K562 (cell line): ENCODE measurements at regions not wholly inside any gene's neighbourhood (a gene's known extent, or its start where the extent isn't known, plus 50 kb on each side); places are given as distances from the start of the nearest gene placed in this dataset.

Experiments used
- ATAC-seq: fragments of 200-7000 bp; cut with Tn5 transposase; 3 replicates; pipeline ENCODE4 v1.9.1; 2020; ENCODE audit warnings: moderate library complexity
- BruUV-seq: library from RNA; stranded (reverse); fragments of 400-500 nt; replicated peaks from 2 replicates; lab custom pipeline; 2021; lab: Mats Ljungman, UMichigan
- CTCF ChIA-PET: fragments of 300-600 bp; formaldehyde crosslinking; extraction: SDS; loops from one replicate; lab custom pipeline; 2021; ENCODE audit warnings: low intra/inter-chr PET ratio; lab: Yijun Ruan, JAX
- POLR2A ChIA-PET: fragments of 300-600, 350-650 bp; sonication (Branson Sonifier 250); formaldehyde crosslinking; extraction: SDS; loops from one replicate; lab custom pipeline; 2021; ENCODE audit warnings: antibody characterized with exemption, inconsistent platforms; lab: Yijun Ruan, JAX
- DNase-seq, 4 experiments: peaks; one replicate each; pipeline versions ENCODE4 v3.0.0 to v3.0.0-alpha.2; 2011 to 2018; ENCODE audit warnings: low spot score in 3 of 4, mixed read lengths in 3 of 4; ENCODE audit errors: extremely low read depth in 1 of 4
- FAIRE-seq: peaks from 2 replicates; lab custom pipeline; 2011; peaks lifted over from hg19 to GRCh38; lab: Jason Lieb, UNC
- H2AFZ ChIP-seq: 2 replicates; pipeline ENCODE4 v1.6.0; 2011; ENCODE audit warnings: low read depth, low read length, control low read depth, inconsistent platforms
- H3K27ac ChIP-seq: fragments of 200-600 bp; 3 replicates; pipeline ENCODE4 v1.8.0; 2011; ENCODE audit warnings: low read depth, mild to moderate bottlenecking, control low read depth, inconsistent platforms, low read length, moderate library complexity, mixed read lengths; ENCODE audit errors: extremely low read depth
- H3K27me3 ChIP-seq, 2 experiments: fragments of 300-600 bp in 1 of 2; 2 replicates in 1 of 2; 3 replicates in 1 of 2; pipeline versions ENCODE4 v1.6.0 to v1.8.0; 2011; ENCODE audit warnings: inconsistent platforms in 2 of 2, low read length in 2 of 2, mild to moderate bottlenecking in 1 of 2, mixed read lengths in 1 of 2, moderate library complexity in 1 of 2; ENCODE audit not compliant: control insufficient read depth in 2 of 2, insufficient read depth in 2 of 2
- H3K36me3 ChIP-seq: fragments of 300-600 bp; 3 replicates; pipeline ENCODE4 v1.8.0; 2011; ENCODE audit warnings: mild to moderate bottlenecking, low read length, inconsistent platforms; ENCODE audit not compliant: control insufficient read depth, insufficient read depth
- H3K4me1 ChIP-seq, 2 experiments: fragments of 200-600 bp in 1 of 2; replicated peaks in 1 of 2; 2 replicates in 1 of 2; 3 replicates in 1 of 2; pipeline versions ENCODE4 v1.5.1 to v1.8.0; 2011; ENCODE audit warnings: inconsistent platforms in 2 of 2, low read length in 2 of 2, mild to moderate bottlenecking in 1 of 2, mixed read lengths in 1 of 2, moderate library complexity in 1 of 2; ENCODE audit not compliant: control insufficient read depth in 2 of 2, insufficient read depth in 2 of 2
- H3K4me2 ChIP-seq: 2 replicates; pipeline ENCODE4 v1.6.1; 2011; ENCODE audit warnings: low read length, control low read depth, inconsistent platforms, mixed read lengths; ENCODE audit not compliant: insufficient read depth
- H3K4me3 ChIP-seq: fragments of 200-600 bp; sonication (generic), shearing (Covaris generic); 2 replicates; pipeline ENCODE4 v1.5.1; 2016; ENCODE audit warnings: control low read depth, inconsistent platforms
- H3K79me2 ChIP-seq: fragments of 200-600 bp; 3 replicates; pipeline ENCODE4 v1.8.0; 2011; ENCODE audit warnings: low read length, inconsistent platforms; ENCODE audit not compliant: control insufficient read depth, insufficient read depth
- H3K9ac ChIP-seq, 2 experiments: 2 replicates each; pipeline versions ENCODE4 v1.6.0 to v1.6.1; 2011; ENCODE audit warnings: low read depth in 2 of 2, low read length in 2 of 2, control low read depth in 1 of 2, inconsistent platforms in 1 of 2, mild to moderate bottlenecking in 1 of 2, mixed read lengths in 1 of 2; ENCODE audit not compliant: insufficient read depth in 1 of 2
- H3K9me1 ChIP-seq: one replicate; pipeline ENCODE4 v1.6.0; 2011; ENCODE audit warnings: inconsistent platforms, mild to moderate bottlenecking, low read length, moderate library complexity; ENCODE audit not compliant: control insufficient read depth, insufficient read depth
- H3K9me3 ChIP-seq: replicated peaks from 2 replicates; pipeline ENCODE4 v1.5.1; 2011; ENCODE audit warnings: low read depth, low read length, inconsistent platforms; ENCODE audit not compliant: control insufficient read depth, insufficient read depth
- H4K20me1 ChIP-seq: replicated peaks from 2 replicates; pipeline ENCODE4 v1.6.1; 2011; ENCODE audit warnings: low read length, inconsistent platforms, mixed read lengths; ENCODE audit not compliant: control insufficient read depth, insufficient read depth
- CBFA2T2 ChIP-seq: fragments of 450-650 bp; conservative IDR thresholded peaks from 2 replicates; pipeline ENCODE4 v1.6.1; 2017; ENCODE audit warnings: mild to moderate bottlenecking
- CEBPG ChIP-seq, 3 experiments: fragments of 200-800 bp in 1 of 3; sonication (Bioruptor generic) in 1 of 3; sonication (generic) in 1 of 3; formaldehyde crosslinking in 1 of 3; IDR thresholded peaks in 2 of 3; conservative IDR thresholded peaks in 1 of 3; 2 replicates each; pipeline versions ENCODE4 v1.6.1 to v1.8.0; 2016 to 2022; ENCODE audit warnings: missing compliant biosample characterization in 2 of 3, missing genetic modification characterization in 2 of 3, mild to moderate bottlenecking in 1 of 3, missing genetic modification reagents in 1 of 3
- FOXK1 ChIP-seq: sonication (generic); formaldehyde crosslinking; IDR thresholded peaks from 2 replicates; pipeline ENCODE4 v1.8.0; 2022; ENCODE audit warnings: missing genetic modification reagents, mild to moderate bottlenecking, borderline replicate concordance
- MBD2 ChIP-seq: sonication (generic); IDR thresholded peaks from 2 replicates; pipeline ENCODE4 v1.6.1; 2016; ENCODE audit warnings: low read depth, borderline replicate concordance
- POLR2AphosphoS5 ChIP-seq: IDR thresholded peaks from 2 replicates; pipeline ENCODE4 v1.6.1; 2011; ENCODE audit warnings: mild to moderate bottlenecking, low read depth, low read length, moderate library complexity; ENCODE audit not compliant: control insufficient read depth, insufficient read depth
- ZNF124 ChIP-seq: sonication (generic); formaldehyde crosslinking; IDR thresholded peaks from 2 replicates; pipeline ENCODE4 v1.8.1; 2022; ENCODE audit warnings: missing genetic modification reagents
- WGBS: fragments of 100-300 bp; shearing (Covaris generic); methylation state at CpG from one replicate; pipeline ENCODE4 v1.1.6; 2016; ENCODE audit warnings: low coverage, mixed read lengths; ENCODE audit not compliant: insufficient coverage; ENCODE audit errors: missing lambda C conversion rate; 5-methylcytosine and 5-hydroxymethylcytosine counted together
- in situ Hi-C: fragments of 300-500 bp; cut with MboI; formaldehyde crosslinking; loops from 4 replicates; pipeline ENCODE4 v1.15.0; 2018; ENCODE audit warnings: inconsistent platforms, mixed read lengths
- intact Hi-C: fragments of 100-400 bp; cut with micrococcal nuclease; formaldehyde crosslinking; loops from 2 replicates; pipeline ENCODE4 v1.14.2; 2022
- TF ChIP-seq, protein P1 (sequence below): sonication (generic); formaldehyde crosslinking; IDR thresholded peaks from 2 replicates; pipeline ENCODE4 v1.8.0; 2022; ENCODE audit warnings: mild to moderate bottlenecking, missing genetic modification reagents
- TF ChIP-seq, protein P2 (sequence below): fragments of 250-450 bp; sonication (Bioruptor Pico); IDR thresholded peaks from 2 replicates; pipeline ENCODE4 v1.8.0; 2022; ENCODE audit warnings: inconsistent platforms

GRCh38 chr5:90092734-90093133, 316.8 kb downstream of the CETN3 start:
- no peaks in the 10 kb centered on the region for H4K20me1 ChIP-seq
- BruUV-seq: no TSS peak
- H3K4me2 ChIP-seq: no peak overlapping the region
- no peak overlapping the region for H3K9ac ChIP-seq
- CTCF ChIA-PET: no interaction called here
- no peak overlapping the region for H2AFZ ChIP-seq
- FAIRE-seq: no peak
- no peak overlapping the region for H3K4me3 ChIP-seq
- no peaks in the 10 kb centered on the region for H3K9me3 ChIP-seq
- no peaks in the 10 kb centered on the region for H3K36me3 ChIP-seq
- 0% methylated on average over 3 of the region's 3 CpGs for WGBS
- no peaks in the 10 kb centered on the region for H3K4me1 ChIP-seq
- DNase-seq: no peak
- H3K79me2 ChIP-seq: no peaks in the 10 kb centered on the region
- in situ Hi-C loops: no loop called here
- intact Hi-C loops: no loop called here
- H3K27me3 ChIP-seq: no peaks in the 10 kb centered on the region
- POLR2A ChIA-PET: interaction anchor here (0.7 kb wide), 1 partner anchor 10 kb away, joined by 4 read pairs; no protein-coding TSS in a partner anchor
- no peak for ATAC-seq
- no peak overlapping the region for H3K27ac ChIP-seq
- H3K9me1 ChIP-seq: no peaks in the 10 kb centered on the region
- TF ChIP-seq POLR2AphosphoS5: no peak
- no peak for TF ChIP-seq CBFA2T2
- TF ChIP-seq, protein P1, sequence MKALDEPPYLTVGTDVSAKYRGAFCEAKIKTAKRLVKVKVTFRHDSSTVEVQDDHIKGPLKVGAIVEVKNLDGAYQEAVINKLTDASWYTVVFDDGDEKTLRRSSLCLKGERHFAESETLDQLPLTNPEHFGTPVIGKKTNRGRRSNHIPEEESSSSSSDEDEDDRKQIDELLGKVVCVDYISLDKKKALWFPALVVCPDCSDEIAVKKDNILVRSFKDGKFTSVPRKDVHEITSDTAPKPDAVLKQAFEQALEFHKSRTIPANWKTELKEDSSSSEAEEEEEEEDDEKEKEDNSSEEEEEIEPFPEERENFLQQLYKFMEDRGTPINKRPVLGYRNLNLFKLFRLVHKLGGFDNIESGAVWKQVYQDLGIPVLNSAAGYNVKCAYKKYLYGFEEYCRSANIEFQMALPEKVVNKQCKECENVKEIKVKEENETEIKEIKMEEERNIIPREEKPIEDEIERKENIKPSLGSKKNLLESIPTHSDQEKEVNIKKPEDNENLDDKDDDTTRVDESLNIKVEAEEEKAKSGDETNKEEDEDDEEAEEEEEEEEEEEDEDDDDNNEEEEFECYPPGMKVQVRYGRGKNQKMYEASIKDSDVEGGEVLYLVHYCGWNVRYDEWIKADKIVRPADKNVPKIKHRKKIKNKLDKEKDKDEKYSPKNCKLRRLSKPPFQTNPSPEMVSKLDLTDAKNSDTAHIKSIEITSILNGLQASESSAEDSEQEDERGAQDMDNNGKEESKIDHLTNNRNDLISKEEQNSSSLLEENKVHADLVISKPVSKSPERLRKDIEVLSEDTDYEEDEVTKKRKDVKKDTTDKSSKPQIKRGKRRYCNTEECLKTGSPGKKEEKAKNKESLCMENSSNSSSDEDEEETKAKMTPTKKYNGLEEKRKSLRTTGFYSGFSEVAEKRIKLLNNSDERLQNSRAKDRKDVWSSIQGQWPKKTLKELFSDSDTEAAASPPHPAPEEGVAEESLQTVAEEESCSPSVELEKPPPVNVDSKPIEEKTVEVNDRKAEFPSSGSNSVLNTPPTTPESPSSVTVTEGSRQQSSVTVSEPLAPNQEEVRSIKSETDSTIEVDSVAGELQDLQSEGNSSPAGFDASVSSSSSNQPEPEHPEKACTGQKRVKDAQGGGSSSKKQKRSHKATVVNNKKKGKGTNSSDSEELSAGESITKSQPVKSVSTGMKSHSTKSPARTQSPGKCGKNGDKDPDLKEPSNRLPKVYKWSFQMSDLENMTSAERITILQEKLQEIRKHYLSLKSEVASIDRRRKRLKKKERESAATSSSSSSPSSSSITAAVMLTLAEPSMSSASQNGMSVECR (CRISPR knock-in tag): no peak
- TF ChIP-seq MBD2: no peak
- TF ChIP-seq FOXK1 (CRISPR knock-in tag): no peak
- TF ChIP-seq ZNF124 (CRISPR knock-in tag): no peak
- TF ChIP-seq, protein P2, sequence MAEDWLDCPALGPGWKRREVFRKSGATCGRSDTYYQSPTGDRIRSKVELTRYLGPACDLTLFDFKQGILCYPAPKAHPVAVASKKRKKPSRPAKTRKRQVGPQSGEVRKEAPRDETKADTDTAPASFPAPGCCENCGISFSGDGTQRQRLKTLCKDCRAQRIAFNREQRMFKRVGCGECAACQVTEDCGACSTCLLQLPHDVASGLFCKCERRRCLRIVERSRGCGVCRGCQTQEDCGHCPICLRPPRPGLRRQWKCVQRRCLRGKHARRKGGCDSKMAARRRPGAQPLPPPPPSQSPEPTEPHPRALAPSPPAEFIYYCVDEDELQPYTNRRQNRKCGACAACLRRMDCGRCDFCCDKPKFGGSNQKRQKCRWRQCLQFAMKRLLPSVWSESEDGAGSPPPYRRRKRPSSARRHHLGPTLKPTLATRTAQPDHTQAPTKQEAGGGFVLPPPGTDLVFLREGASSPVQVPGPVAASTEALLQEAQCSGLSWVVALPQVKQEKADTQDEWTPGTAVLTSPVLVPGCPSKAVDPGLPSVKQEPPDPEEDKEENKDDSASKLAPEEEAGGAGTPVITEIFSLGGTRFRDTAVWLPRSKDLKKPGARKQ (CRISPR knock-in tag): no peak
- no peak for TF ChIP-seq CEBPG (CRISPR knock-in tag; IDR thresholded peaks at IDR 0.05)
- no peak for TF ChIP-seq CEBPG (tag; conservative IDR thresholded peaks at IDR 0.05 in 1 of 2, IDR thresholded peaks at IDR 0.05 in 1 of 2)
